BJ (cell line): ENCODE measurements at regions not wholly inside any gene's neighbourhood (a gene's known extent, or its start where the extent isn't known, plus 50 kb on each side); places are given as distances from the start of the nearest gene placed in this dataset.
A peak's percentile ranks its signal among the peaks of the same experiment; 100 is the strongest.

Source experiments
- CTCF ChIA-PET: fragments of 350-600 bp; formaldehyde crosslinking; extraction: SDS; loops from one replicate; lab custom pipeline; 2021; ENCODE audit warnings: antibody characterized with exemption, inconsistent platforms; lab: Yijun Ruan, JAX
- POLR2A ChIA-PET: fragments of 300-600 bp; sonication (Branson Sonifier 250); formaldehyde crosslinking; extraction: SDS; loops from one replicate; lab custom pipeline; 2021; ENCODE audit warnings: antibody characterized with exemption; lab: Charles Lee
- DNase-seq: peaks from one replicate; pipeline ENCODE4 v3.0.0-alpha.2; 2011; ENCODE audit warnings: low read depth
- H3K27me3 ChIP-seq: 2 replicates; pipeline ENCODE4 v1.6.0; 2011; ENCODE audit warnings: low read length; ENCODE audit not compliant: control insufficient read depth, insufficient read depth
- H3K36me3 ChIP-seq: 2 replicates; pipeline ENCODE4 v1.5.1; 2011; ENCODE audit warnings: low read length; ENCODE audit not compliant: control insufficient read depth, insufficient read depth
- H3K4me3 ChIP-seq: 2 replicates; pipeline ENCODE4 v1.5.1; 2011; ENCODE audit warnings: low read depth, mild to moderate bottlenecking, control low read depth, low read length
- CTCF ChIP-seq: IDR thresholded peaks from 2 replicates; pipeline ENCODE4 v1.5.1; 2011; ENCODE audit warnings: low read depth, mild to moderate bottlenecking, control low read depth, inconsistent platforms, low read length, moderate library complexity; ENCODE audit not compliant: insufficient read depth

- POLR2A ChIA-PET: no interaction called here
- CTCF ChIA-PET: no interaction called here
Measured at GRCh38 chr14:83874662-83875061, 1655.3 kb upstream of the FLRT2 start.

GRCh38 chr14:83883732-83884131 is 1646.2 kb upstream of the FLRT2 start:
- TF ChIP-seq CTCF: no peak
- CTCF ChIA-PET: no interaction called here
- POLR2A ChIA-PET: no interaction called here
- no peak for DNase-seq
- Histone ChIP-seq H3K27me3 (no peaks in the 10 kb centered on the region), H3K36me3 (no peaks in the 10 kb centered on the region), H3K4me3 (no peak overlapping the region)

More at GRCh38 chr14:83874662-83875061, 1655.3 kb upstream of the FLRT2 start:
- Histone ChIP-seq H3K36me3 (no peaks in the 10 kb centered on the region), H3K4me3 (no peak overlapping the region), H3K27me3 (no peaks in the 10 kb centered on the region)
- DNase-seq: peak; percentile 18
- TF ChIP-seq CTCF: no peak

GRCh38 chr14:83885837-83886293 is 1644.1 kb upstream of the FLRT2 start:
- TF ChIP-seq CTCF: no peak
- DNase-seq: no peak
- no peaks in the 10 kb centered on the region for H3K36me3 ChIP-seq
- ChIA-PET POLR2A (no interaction called here), CTCF (no interaction called here)
- no peak overlapping the region for H3K4me3 ChIP-seq
- no peaks in the 10 kb centered on the region for H3K27me3 ChIP-seq

GRCh38 chr14:83887866-83888265 is 1642.1 kb upstream of the FLRT2 start:
- Histone ChIP-seq H3K4me3 (no peak overlapping the region), H3K27me3 (no peaks in the 10 kb centered on the region), H3K36me3 (no peaks in the 10 kb centered on the region)
- CTCF ChIA-PET: no interaction called here
- DNase-seq: no peak
- POLR2A ChIA-PET: interaction anchor here (0.6 kb wide), 1 partner anchor 837 kb away, joined by 3 read pairs; no protein-coding TSS in a partner anchor
- no peak for TF ChIP-seq CTCF

GRCh38 chr14:83893447-83893846 is 1636.5 kb upstream of the FLRT2 start:
- CTCF ChIA-PET: no interaction called here
- POLR2A ChIA-PET: no interaction called here
- Histone ChIP-seq H3K4me3 (no peak overlapping the region), H3K27me3 (no peaks in the 10 kb centered on the region), H3K36me3 (no peaks in the 10 kb centered on the region)
- TF ChIP-seq CTCF: no peak
- DNase-seq: no peak
